ENCODE measurements at regions not wholly inside any gene's neighbourhood (a gene's known extent, or its start where the extent isn't known, plus 50 kb on each side); places are given as distances from the start of the nearest gene placed in this dataset.
A peak's percentile ranks its signal among the peaks of the same experiment; 100 is the strongest.

- no peaks in the 10 kb centered on the region for H3K4me1 Mint-ChIP-seq
- Histone ChIP-seq H3K36me3 (no peaks in the 10 kb centered on the region), H2AFZ (replicated peaks) (peak overlapping the region; percentile 67)
Observed at GRCh38 chr12:92237262-92237661, 91.6 kb upstream of the BTG1 start.

GRCh38 chr12:92235703-92236472 is 90.2 kb upstream of the BTG1 start:
- Histone ChIP-seq H4K20me1 (ENCODE audit: low read depth) (no peaks in the 10 kb centered on the region), H2AFZ (replicated peaks) (no peak overlapping the region), H3K4me2 (no peak overlapping the region), H3K4me1 (no peaks in the 10 kb centered on the region), H3K79me2 (ENCODE audit: low read depth) (no peaks in the 10 kb centered on the region), H3K9me3 (ENCODE audit: low read depth) (no peaks in the 10 kb centered on the region), H3K4me3 (no peak overlapping the region), H3K36me3 (no peaks in the 10 kb centered on the region), H3F3A (ENCODE audit: low read depth) (no peaks in the 10 kb centered on the region), H3K27ac (no peak overlapping the region), H3K27me3 (no peaks in the 10 kb centered on the region), H3K9ac (no peak overlapping the region)
- H3K36me3 Mint-ChIP-seq, result no peaks in the 10 kb centered on the region
- DNase-seq (ENCODE audit: low spot score), result no peak
- H3K4me1 Mint-ChIP-seq, result no peaks in the 10 kb centered on the region
- H3K9me3 Mint-ChIP-seq, result no peaks in the 10 kb centered on the region
- no peak for TF ChIP-seq EZH2phosphoT487 (IDR thresholded peaks at IDR 0.05)
- no peak for TF ChIP-seq EZH2 (IDR thresholded peaks at IDR 0.05)
- TF ChIP-seq CTCF (IDR thresholded peaks at IDR 0.05), result no peak
- no peak overlapping the region for H3K27ac Mint-ChIP-seq
- no peaks in the 10 kb centered on the region for H3K27me3 Mint-ChIP-seq (ENCODE audit: insufficient read depth, low read depth)
- H3K4me3 Mint-ChIP-seq, result no peak overlapping the region

More at GRCh38 chr12:92237262-92237661, 91.6 kb upstream of the BTG1 start:
- no peaks in the 10 kb centered on the region for H3K4me1 ChIP-seq
- H3K27ac Mint-ChIP-seq, result no peak overlapping the region
- no peak overlapping the region for H3K9ac ChIP-seq
- no peaks in the 10 kb centered on the region for H4K20me1 ChIP-seq (ENCODE audit: low read depth)
- no peak for DNase-seq (ENCODE audit: low spot score)
- H3K4me3 Mint-ChIP-seq, result no peak overlapping the region
- TF ChIP-seq EZH2phosphoT487 (IDR thresholded peaks at IDR 0.05) (no peak), CTCF (IDR thresholded peaks at IDR 0.05) (no peak), EZH2 (IDR thresholded peaks at IDR 0.05) (no peak)
- H3K4me2 ChIP-seq, result no peak overlapping the region
- no peaks in the 10 kb centered on the region for H3K27me3 ChIP-seq
- H3F3A ChIP-seq (ENCODE audit: low read depth), result no peaks in the 10 kb centered on the region
- H3K9me3 Mint-ChIP-seq, result no peaks in the 10 kb centered on the region
- no peaks in the 10 kb centered on the region for H3K79me2 ChIP-seq (ENCODE audit: low read depth)
- H3K27ac ChIP-seq, result no peak overlapping the region
- H3K36me3 Mint-ChIP-seq, result no peaks in the 10 kb centered on the region
- H3K9me3 ChIP-seq (ENCODE audit: low read depth), result no peaks in the 10 kb centered on the region
- no peaks in the 10 kb centered on the region for H3K27me3 Mint-ChIP-seq (ENCODE audit: insufficient read depth, low read depth)
- H3K4me3 ChIP-seq, result no peak overlapping the region

- no peaks in the 10 kb centered on the region for H3K27me3 ChIP-seq
- peak overlapping the region; percentile 77 for H2AFZ ChIP-seq (replicated peaks)
Observed at GRCh38 chr12:92234533-92234932, 88.9 kb upstream of the BTG1 start.

More at GRCh38 chr12:92234533-92234932, 88.9 kb upstream of the BTG1 start:
- Mint-ChIP-seq H3K9me3 (no peaks in the 10 kb centered on the region), H3K4me1 (no peaks in the 10 kb centered on the region), H3K27me3 (ENCODE audit: insufficient read depth, low read depth) (no peaks in the 10 kb centered on the region), H3K4me3 (no peak overlapping the region), H3K27ac (no peak overlapping the region), H3K36me3 (no peaks in the 10 kb centered on the region)
- no peak for DNase-seq (ENCODE audit: low spot score)
- Histone ChIP-seq H3K79me2 (ENCODE audit: low read depth) (no peaks in the 10 kb centered on the region), H3K27ac (no peak overlapping the region), H3K36me3 (no peaks in the 10 kb centered on the region), H3K4me3 (no peak overlapping the region), H3K9me3 (ENCODE audit: low read depth) (no peaks in the 10 kb centered on the region), H3K4me2 (no peak overlapping the region), H3F3A (ENCODE audit: low read depth) (no peaks in the 10 kb centered on the region), H4K20me1 (ENCODE audit: low read depth) (no peaks in the 10 kb centered on the region), H3K4me1 (no peaks in the 10 kb centered on the region), H3K9ac (no peak overlapping the region)
- TF ChIP-seq CTCF (IDR thresholded peaks at IDR 0.05), result no peak
- no peak for TF ChIP-seq EZH2 (IDR thresholded peaks at IDR 0.05)
- no peak for TF ChIP-seq EZH2phosphoT487 (IDR thresholded peaks at IDR 0.05)

All from neural progenitor cell (in vitro differentiated cells).